CD14-positive monocyte (primary cell): ENCODE measurements at regions not wholly inside any gene's neighbourhood (a gene's known extent, or its start where the extent isn't known, plus 50 kb on each side); places are given as distances from the start of the nearest gene placed in this dataset.

Source experiments
- DNase-seq, 3 donors: peaks; one replicate each; pipeline ENCODE4 v3.0.0-alpha.2; 2011 to 2022
- H2AFZ ChIP-seq: 2 replicates; pipeline ENCODE4 v1.6.0; 2012; ENCODE audit warnings: mild to moderate bottlenecking, low read depth, low read length, inconsistent platforms; ENCODE audit not compliant: insufficient read depth, poor library complexity, severe bottlenecking
- H3K27ac ChIP-seq, 2 donors: 1 replicate in 1 of 2; 2 replicates in 1 of 2; pipeline ENCODE4 v1.5.1; 2012 to 2013; ENCODE audit warnings: low read length in 2 of 2, control low read depth in 1 of 2, inconsistent platforms in 1 of 2, low read depth in 1 of 2, mild to moderate bottlenecking in 1 of 2
- H3K27me3 ChIP-seq, 2 donors: one replicate each; pipeline versions ENCODE4 v1.6.0 to v1.6.1; 2011 to 2013; ENCODE audit warnings: low read length in 2 of 2; ENCODE audit not compliant: control insufficient read depth in 2 of 2, insufficient read depth in 2 of 2
- H3K36me3 ChIP-seq, 2 donors: replicated peaks in 1 of 2; 1 replicate in 1 of 2; 2 replicates in 1 of 2; pipeline versions ENCODE4 v1.5.1 to v1.6.1; 2012 to 2013; ENCODE audit warnings: low read length in 2 of 2, control low read depth in 1 of 2, inconsistent platforms in 1 of 2, mild to moderate bottlenecking in 1 of 2; ENCODE audit not compliant: insufficient read depth in 2 of 2, control insufficient read depth in 1 of 2
- H3K4me1 ChIP-seq, 2 donors: 1 replicate in 1 of 2; 2 replicates in 1 of 2; pipeline versions ENCODE4 v1.5.1 to v1.6.1; 2012 to 2013; ENCODE audit warnings: low read length in 2 of 2, control low read depth in 1 of 2, inconsistent platforms in 1 of 2, mild to moderate bottlenecking in 1 of 2, moderate library complexity in 1 of 2; ENCODE audit not compliant: insufficient read depth in 2 of 2, control insufficient read depth in 1 of 2
- H3K4me2 ChIP-seq: replicated peaks from 2 replicates; pipeline ENCODE3; 2012; ENCODE audit warnings: low read length, moderate library complexity, mild to moderate bottlenecking; ENCODE audit not compliant: poor library complexity, severe bottlenecking; ENCODE audit errors: extremely low read depth
- H3K4me3 ChIP-seq, 3 experiments: fragments of 200-600 bp in 1 of 3; sonication (generic) in 1 of 3; replicated peaks in 1 of 3; 1 replicate in 2 of 3; 2 replicates in 1 of 3; pipeline ENCODE4 v1.5.1; 2011 to 2013; ENCODE audit warnings: low read length in 3 of 3, mild to moderate bottlenecking in 3 of 3, control low read depth in 2 of 3, low read depth in 2 of 3, inconsistent platforms in 1 of 3, moderate library complexity in 1 of 3
- H3K79me2 ChIP-seq: 2 replicates; pipeline ENCODE4 v1.6.0; 2012; ENCODE audit warnings: mild to moderate bottlenecking, control low read depth, inconsistent platforms, low read length, moderate library complexity; ENCODE audit not compliant: insufficient read depth
- H3K9ac ChIP-seq: 2 replicates; pipeline ENCODE4 v1.6.0; 2017; ENCODE audit warnings: low read length, mild to moderate bottlenecking; ENCODE audit not compliant: insufficient read depth, poor library complexity, severe bottlenecking
- H3K9me3 ChIP-seq, 2 donors: replicated peaks in 1 of 2; 1 replicate in 1 of 2; 2 replicates in 1 of 2; pipeline versions ENCODE4 v1.5.1 to v1.6.1; 2012 to 2013; ENCODE audit warnings: low read length in 2 of 2, control low read depth in 1 of 2; ENCODE audit not compliant: control insufficient read depth in 1 of 2, insufficient read depth in 1 of 2
- H4K20me1 ChIP-seq: 2 replicates; pipeline ENCODE4 v1.6.0; 2012; ENCODE audit warnings: mild to moderate bottlenecking, low read length, control low read depth, moderate library complexity; ENCODE audit not compliant: insufficient read depth
- H3K27ac Mint-ChIP-seq, 7 donors: one replicate each; pipeline ENCODE4 v1.8.0; 2020; ENCODE audit warnings: mild to moderate bottlenecking in 7 of 7, mixed read lengths in 7 of 7, moderate library complexity in 6 of 7, inconsistent platforms in 2 of 7
- H3K27me3 Mint-ChIP-seq, 3 donors: one replicate each; pipeline ENCODE4 v1.8.0; 2021 to 2022; ENCODE audit warnings: low read depth in 3 of 3, mild to moderate bottlenecking in 3 of 3, mixed read lengths in 3 of 3, moderate library complexity in 3 of 3, inconsistent platforms in 1 of 3
- H3K36me3 Mint-ChIP-seq, 2 donors: one replicate each; pipeline ENCODE4 v1.8.0; 2020; ENCODE audit warnings: mixed read lengths in 2 of 2, inconsistent platforms in 1 of 2, mild to moderate bottlenecking in 1 of 2
- H3K4me1 Mint-ChIP-seq: one replicate; pipeline ENCODE4 v1.8.0; 2020; ENCODE audit warnings: mild to moderate bottlenecking, mixed read lengths
- H3K4me3 Mint-ChIP-seq, 2 donors: one replicate each; pipeline ENCODE4 v1.8.0; 2020; ENCODE audit warnings: mild to moderate bottlenecking in 2 of 2, mixed read lengths in 2 of 2, moderate library complexity in 1 of 2
- H3K9me3 Mint-ChIP-seq, 7 donors: one replicate each; pipeline ENCODE4 v1.8.0; 2020 to 2022; ENCODE audit warnings: mixed read lengths in 7 of 7, mild to moderate bottlenecking in 6 of 7, moderate library complexity in 6 of 7, inconsistent platforms in 2 of 7
- CTCF ChIP-seq: fragments of 200-600 bp; IDR thresholded peaks from one replicate; pipeline ENCODE4 v1.8.0; 2022; ENCODE audit warnings: antibody characterized with exemption, mild to moderate bottlenecking
- WGBS: methylation state at CpG from one replicate; pipeline ENCODE4 v1.1.5; 2013; ENCODE audit warnings: missing lambda C conversion rate; ENCODE audit not compliant: insufficient coverage; 5-methylcytosine and 5-hydroxymethylcytosine counted together
- intact Hi-C, 2 donors: fragments of 100-400 bp; cut with micrococcal nuclease; formaldehyde crosslinking; loops; one replicate each; pipeline versions ENCODE4 v1.15.0 to v1.15.1; 2023

DNA sequence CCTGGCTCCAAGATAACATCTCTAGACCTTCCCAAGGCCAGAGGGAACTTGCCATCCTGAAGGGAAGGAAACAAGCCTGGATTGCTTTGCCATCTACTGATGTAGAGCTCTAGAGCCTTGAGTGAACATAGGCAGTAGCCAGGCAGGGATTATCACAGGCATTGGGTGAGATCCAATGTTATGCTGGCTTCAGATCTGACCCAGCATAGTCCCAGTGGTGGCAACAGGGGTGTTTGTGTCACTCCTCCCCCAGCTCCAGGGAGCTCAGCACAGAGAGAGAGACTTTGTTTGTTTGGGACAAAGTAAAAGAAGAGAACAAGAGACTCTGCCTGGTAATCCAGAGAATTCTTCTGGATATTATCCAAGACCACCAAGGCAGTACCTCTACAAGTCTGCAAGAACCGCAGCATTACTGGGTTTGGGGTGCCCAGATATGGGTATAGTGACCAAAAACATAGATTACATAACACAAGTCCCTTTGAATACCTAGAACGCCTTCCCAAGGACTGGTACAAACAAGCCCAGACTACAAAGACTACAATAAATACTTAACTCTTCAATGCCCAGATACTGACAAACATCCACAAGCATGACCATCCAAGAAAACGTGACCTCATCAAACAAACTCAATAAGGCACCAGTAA lies 137.6 kb upstream of the DAPK1 start:
- no peaks in the 10 kb centered on the region for H3K4me1 ChIP-seq
- Mint-ChIP-seq H3K4me3 (no peak overlapping the region), H3K27me3 (peaks cover 0 to 4% (median 2%) of the 10 kb centered on the region in 3 donors), H3K27ac (no peak overlapping the region), H3K9me3 (peaks cover 3 to 17% (median 14%) of the 10 kb centered on the region in 7 donors), H3K4me1 (no peaks in the 10 kb centered on the region), H3K36me3 (no peaks in the 10 kb centered on the region)
- intact Hi-C loops, result no loop called here
- no peak overlapping the region for H2AFZ ChIP-seq
- no peaks in the 10 kb centered on the region for H4K20me1 ChIP-seq
- H3K27me3 ChIP-seq, result peaks cover 0 to 2% of the 10 kb centered on the region in 2 donors
- H3K9me3 ChIP-seq, result peaks cover 0 to 14% of the 10 kb centered on the region in 2 donors
- H3K4me3 ChIP-seq, result no peak overlapping the region
- no peaks in the 10 kb centered on the region for H3K36me3 ChIP-seq
- no peak overlapping the region for H3K27ac ChIP-seq
- H3K9ac ChIP-seq, result no peak overlapping the region
- no peak for TF ChIP-seq CTCF
- DNase-seq, result no peak
- no CpG with 5 or more reads among the region's 3 CpGs for WGBS
- no peaks in the 10 kb centered on the region for H3K79me2 ChIP-seq
- H3K4me2 ChIP-seq, result no peak overlapping the region

DNA sequence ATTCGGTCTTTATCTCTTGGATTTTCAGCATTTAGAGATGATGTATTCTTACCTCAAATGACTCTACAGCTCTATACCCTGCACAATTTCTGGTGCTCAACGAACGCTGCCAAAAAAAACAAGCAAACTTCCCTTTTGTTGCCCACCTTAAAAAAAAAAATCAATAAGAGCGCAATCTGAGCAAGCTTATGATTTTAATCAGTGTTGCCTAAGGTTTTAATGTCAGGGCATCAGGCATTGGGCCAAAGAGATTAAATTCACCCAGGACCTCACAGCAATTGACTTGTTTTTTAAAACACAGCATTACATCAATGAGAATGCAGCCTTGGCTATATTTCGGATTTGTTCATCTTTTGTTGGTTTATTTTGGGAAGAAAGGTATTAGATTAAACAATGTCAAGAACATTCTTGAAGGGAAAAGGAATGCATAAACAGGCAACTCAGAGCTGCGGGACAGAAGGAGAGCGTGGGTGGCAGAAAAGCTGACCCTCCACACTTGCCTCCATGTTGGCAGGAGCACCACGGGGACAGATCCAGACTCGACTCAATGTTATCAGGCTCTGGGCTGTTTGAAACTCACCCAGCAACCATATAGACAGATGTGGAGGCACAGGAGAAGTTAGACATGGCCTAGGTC lies 127.5 kb upstream of the DAPK1 start:
- Mint-ChIP-seq H3K4me1 (peaks cover 3% of the 10 kb centered on the region), H3K27ac (no peak overlapping the region), H3K9me3 (peaks cover 0 to 9% (median 7%) of the 10 kb centered on the region in 7 donors), H3K36me3 (no peaks in the 10 kb centered on the region), H3K4me3 (no peak overlapping the region), H3K27me3 (peaks cover 4 to 9% (median 8%) of the 10 kb centered on the region in 3 donors)
- H3K9me3 ChIP-seq, result no peaks in the 10 kb centered on the region
- TF ChIP-seq CTCF, result no peak
- no peaks in the 10 kb centered on the region for H3K79me2 ChIP-seq
- WGBS, result 83% methylated on average over 3 of the region's 9 CpGs
- intact Hi-C loops, result no loop called here
- H3K36me3 ChIP-seq, result no peaks in the 10 kb centered on the region
- H3K27ac ChIP-seq, result no peak overlapping the region
- no peaks in the 10 kb centered on the region for H4K20me1 ChIP-seq
- no peak overlapping the region for H3K9ac ChIP-seq
- H3K4me1 ChIP-seq, result no peaks in the 10 kb centered on the region
- DNase-seq, result no peak
- peaks cover 0 to 2% of the 10 kb centered on the region in 2 donors for H3K27me3 ChIP-seq
- H3K4me3 ChIP-seq, result no peak overlapping the region
- H3K4me2 ChIP-seq, result no peak overlapping the region
- no peak overlapping the region for H2AFZ ChIP-seq
